Uterus (tissue), 2 donors: ENCODE measurements at regions not wholly inside any gene's neighbourhood (a gene's known extent, or its start where the extent isn't known, plus 50 kb on each side); places are given as distances from the start of the nearest gene placed in this dataset.

ENCODE experiments used
- POLR2A ChIP-seq, 2 donors: fragments of 450-650 bp; IDR thresholded peaks; one replicate each; pipeline ENCODE4 v1.6.1; 2016; ENCODE audit warnings: antibody characterized with exemption in 2 of 2, mild to moderate bottlenecking in 1 of 2, moderate library complexity in 1 of 2
- TF ChIP-seq, protein P1 (sequence below), 4 experiments: fragments of 200-600 bp in 2 of 4; fragments of 450-650 bp in 2 of 4; sonication (generic) in 2 of 4; IDR thresholded peaks; one replicate each; pipeline ENCODE4 v1.5.1; 2016 to 2019; ENCODE audit warnings: antibody characterized with exemption in 4 of 4, mild to moderate bottlenecking in 2 of 4, moderate library complexity in 1 of 4

DNA sequence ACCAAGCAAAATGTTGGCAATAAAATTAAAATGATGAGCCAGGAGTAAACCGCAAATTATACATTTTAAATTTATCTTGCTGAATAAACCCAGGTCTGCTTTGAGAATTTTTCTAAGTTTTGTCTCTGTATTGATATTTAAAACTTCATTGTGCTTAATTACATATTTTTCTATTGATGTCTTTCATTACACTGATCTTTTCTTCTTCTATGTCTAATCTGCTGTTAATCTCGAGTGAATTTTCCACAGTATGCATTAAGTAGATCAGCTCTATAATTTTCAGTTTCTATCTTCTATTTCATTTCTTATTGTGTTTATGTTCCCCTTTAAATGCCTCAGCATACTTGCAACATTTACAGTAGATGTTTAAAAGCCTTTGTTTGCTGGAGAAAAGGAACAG is 918.7 kb downstream of the FAT4 start:
- TF ChIP-seq, protein P1, sequence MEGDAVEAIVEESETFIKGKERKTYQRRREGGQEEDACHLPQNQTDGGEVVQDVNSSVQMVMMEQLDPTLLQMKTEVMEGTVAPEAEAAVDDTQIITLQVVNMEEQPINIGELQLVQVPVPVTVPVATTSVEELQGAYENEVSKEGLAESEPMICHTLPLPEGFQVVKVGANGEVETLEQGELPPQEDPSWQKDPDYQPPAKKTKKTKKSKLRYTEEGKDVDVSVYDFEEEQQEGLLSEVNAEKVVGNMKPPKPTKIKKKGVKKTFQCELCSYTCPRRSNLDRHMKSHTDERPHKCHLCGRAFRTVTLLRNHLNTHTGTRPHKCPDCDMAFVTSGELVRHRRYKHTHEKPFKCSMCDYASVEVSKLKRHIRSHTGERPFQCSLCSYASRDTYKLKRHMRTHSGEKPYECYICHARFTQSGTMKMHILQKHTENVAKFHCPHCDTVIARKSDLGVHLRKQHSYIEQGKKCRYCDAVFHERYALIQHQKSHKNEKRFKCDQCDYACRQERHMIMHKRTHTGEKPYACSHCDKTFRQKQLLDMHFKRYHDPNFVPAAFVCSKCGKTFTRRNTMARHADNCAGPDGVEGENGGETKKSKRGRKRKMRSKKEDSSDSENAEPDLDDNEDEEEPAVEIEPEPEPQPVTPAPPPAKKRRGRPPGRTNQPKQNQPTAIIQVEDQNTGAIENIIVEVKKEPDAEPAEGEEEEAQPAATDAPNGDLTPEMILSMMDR (IDR thresholded peaks at IDR 0.05) = no peak
- no peak for TF ChIP-seq POLR2A (IDR thresholded peaks at IDR 0.05)
